SH-SY5Y (cell line): ENCODE measurements at regions not wholly inside any gene's neighbourhood (a gene's known extent, or its start where the extent isn't known, plus 50 kb on each side); places are given as distances from the start of the nearest gene placed in this dataset.

Source experiments
- GATA2 ChIP-seq: IDR thresholded peaks from 2 replicates; pipeline ENCODE4 v1.6.1; 2011; ENCODE audit warnings: mild to moderate bottlenecking, low read depth, low read length
- GATA3 ChIP-seq: IDR thresholded peaks from 2 replicates; pipeline ENCODE4 v1.6.1; 2011; ENCODE audit warnings: low read depth, mild to moderate bottlenecking, low read length, moderate library complexity

DNA sequence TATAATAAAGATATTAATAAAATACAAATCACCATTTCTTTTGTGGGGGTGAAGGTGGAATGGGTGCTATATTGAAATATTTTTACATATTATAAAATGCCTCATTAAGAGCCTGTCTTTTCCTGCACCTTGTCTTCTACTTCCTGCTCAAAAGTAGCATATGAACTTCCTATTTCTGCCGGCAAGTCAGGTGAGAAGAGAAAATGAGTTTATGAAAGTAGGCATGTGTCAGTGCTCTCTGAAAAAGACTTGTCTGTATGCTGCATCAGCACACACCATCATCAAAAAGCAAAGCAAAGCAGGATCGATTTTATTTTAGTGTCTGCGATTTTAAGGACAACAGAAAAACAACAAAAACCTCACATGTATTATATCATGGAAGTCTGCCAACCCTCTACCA lies 114.2 kb downstream of the RAP2A start:
- TF ChIP-seq GATA3: no peak
- no peak for TF ChIP-seq GATA2

DNA sequence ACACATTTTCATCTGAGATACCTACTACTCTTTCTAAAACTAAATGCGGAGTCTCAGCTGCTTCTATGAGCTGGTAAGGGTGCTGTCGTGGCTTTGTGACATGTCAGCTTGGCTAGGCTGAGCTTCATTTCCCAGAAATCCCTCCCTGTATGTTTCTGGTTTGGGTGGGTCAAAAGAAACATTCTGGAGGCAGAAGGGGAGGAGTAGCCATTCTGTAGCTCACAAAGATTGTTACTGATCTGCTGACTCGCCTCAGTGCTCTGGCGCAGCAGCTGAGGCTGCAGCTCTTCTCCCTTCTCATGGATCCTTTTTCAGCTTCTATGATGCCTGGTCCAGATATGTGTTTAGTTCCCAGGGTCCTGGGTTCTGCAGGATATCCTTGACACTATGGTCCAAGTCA lies 114.7 kb downstream of the RAP2A start:
- TF ChIP-seq GATA2 (no peak), GATA3 (no peak)

GRCh38 chr13:97549201-97549600 lies 115.2 kb downstream of the RAP2A start:
- TF ChIP-seq GATA2 (0 out of 2 replicates have a peak, but pooled peaks have one; percentile 28), GATA3 (peak; percentile 43; the same call in 1 of the 2 replicates)

DNA sequence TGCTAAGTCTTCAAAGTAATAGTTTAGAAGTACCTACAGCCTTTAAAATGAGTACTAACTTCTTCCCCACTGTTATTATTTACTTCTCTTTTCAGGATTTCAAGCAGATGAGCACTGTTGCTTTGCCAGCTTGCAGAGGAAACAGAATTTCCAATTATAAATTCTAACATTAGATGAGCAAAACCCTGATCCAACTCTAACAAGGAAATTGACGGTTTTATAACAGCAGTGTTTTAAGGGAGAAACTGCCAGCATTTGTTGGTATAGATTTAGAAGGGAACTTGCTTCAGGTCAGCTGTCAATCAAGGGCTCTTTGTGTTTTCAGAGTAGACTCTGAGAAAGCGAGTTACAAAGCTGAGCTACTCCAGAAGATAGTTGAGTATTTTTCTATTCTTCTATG lies 120.5 kb downstream of the RAP2A start:
- TF ChIP-seq GATA3 (no peak), GATA2 (no peak)

- no peak for TF ChIP-seq GATA2
- TF ChIP-seq GATA3: no peak
These were observed 121.1 kb downstream of the RAP2A start for GRCh38 chr13:97555034-97555433.

- no peak for TF ChIP-seq GATA2
- TF ChIP-seq GATA3: no peak
These were observed 125.1 kb downstream of the RAP2A start for GRCh38 chr13:97559030-97559429.

GRCh38 chr13:97559981-97560380 lies 126.0 kb downstream of the RAP2A start:
- TF ChIP-seq GATA2 (no peak), GATA3 (no peak)

GRCh38 chr13:97561182-97561581 lies 127.2 kb downstream of the RAP2A start:
- TF ChIP-seq GATA3: no peak
- TF ChIP-seq GATA2: no peak

- TF ChIP-seq GATA3 (no peak), GATA2 (no peak)
These were observed 129.0 kb downstream of the RAP2A start for GRCh38 chr13:97562962-97563361.

GRCh38 chr13:97564956-97565355 lies 131.0 kb downstream of the RAP2A start:
- no peak for TF ChIP-seq GATA2
- no peak for TF ChIP-seq GATA3

DNA sequence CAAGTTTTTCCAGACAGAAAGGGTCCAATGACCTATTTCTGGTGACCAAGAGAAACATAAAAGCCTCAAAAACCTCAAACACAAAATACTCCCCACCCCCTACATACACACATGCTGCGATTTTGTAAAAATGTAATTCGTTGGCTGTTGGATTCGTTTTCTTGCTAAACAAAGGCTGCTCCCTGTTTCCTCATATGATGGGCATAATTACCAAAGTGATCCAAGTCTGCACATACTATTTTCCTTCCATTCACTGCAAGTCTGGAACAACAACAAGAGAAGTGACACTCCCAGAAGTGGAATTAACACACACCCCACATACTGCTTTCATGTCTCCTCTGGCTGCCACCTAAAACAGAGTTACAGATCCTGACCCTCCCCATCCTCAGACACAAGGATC lies 131.9 kb downstream of the RAP2A start:
- no peak for TF ChIP-seq GATA3
- no peak for TF ChIP-seq GATA2

- no peak for TF ChIP-seq GATA3
- no peak for TF ChIP-seq GATA2
These were observed 132.9 kb downstream of the RAP2A start for GRCh38 chr13:97566907-97567306.

- TF ChIP-seq GATA3 (no peak), GATA2 (no peak)
These were observed 133.7 kb downstream of the RAP2A start for GRCh38 chr13:97567510-97568243.

DNA sequence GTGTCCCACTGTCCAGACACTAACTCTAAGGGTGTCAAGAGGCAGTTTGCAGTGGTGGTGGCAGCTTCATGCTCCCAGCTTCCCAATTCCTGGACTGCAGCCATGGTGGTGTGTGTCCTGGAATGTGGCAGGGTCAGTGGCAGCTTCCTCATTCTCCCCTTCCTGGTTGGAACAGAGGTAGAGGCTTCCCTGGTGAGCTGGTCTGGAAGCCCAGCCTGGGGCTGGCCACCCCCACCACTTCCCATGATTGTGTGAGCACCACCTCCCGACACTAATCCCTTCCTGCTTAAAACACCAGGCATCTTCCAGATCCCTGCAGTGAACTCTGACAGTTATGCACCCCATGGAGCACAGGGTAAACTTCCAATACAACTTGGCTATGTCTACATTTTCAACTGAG lies 134.9 kb downstream of the RAP2A start:
- TF ChIP-seq GATA3 (no peak), GATA2 (no peak)

DNA sequence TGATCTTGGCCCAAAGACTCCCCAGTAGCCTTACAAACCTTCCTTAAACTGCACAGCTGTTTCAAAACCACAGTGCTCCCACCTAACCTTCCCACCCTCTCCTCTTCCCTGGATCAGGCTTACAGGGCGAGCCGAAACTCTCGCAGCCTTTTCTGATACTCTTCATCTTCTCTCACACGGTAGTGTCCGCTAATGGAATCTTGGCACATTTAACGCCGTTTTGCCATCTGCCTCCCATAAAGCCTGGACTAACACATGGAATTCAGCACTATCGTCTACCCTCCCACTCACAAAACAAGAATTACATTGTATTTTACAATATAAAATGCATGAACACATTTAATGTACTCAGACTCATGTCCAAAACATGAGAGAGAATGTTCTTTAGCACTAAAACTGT lies 135.9 kb downstream of the RAP2A start:
- no peak for TF ChIP-seq GATA3
- no peak for TF ChIP-seq GATA2

DNA sequence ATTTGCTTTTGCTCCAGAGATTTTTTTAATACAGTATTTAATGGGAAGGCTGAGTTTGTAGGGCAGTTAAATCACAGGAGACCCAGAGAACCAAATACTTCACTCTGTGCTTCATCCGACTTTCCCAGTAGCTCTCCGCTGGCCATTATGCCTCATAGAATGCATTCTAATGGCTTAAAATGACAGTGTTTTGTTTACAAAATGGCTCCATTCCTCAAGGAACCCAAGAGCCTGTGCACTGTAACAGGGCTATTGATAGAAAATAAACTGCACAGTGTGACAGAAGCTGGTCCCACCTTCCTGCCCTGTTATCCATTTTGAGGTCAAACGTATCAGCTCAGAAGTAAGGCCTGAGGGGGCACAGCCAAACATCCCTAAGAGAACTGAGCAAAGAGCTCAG lies 136.5 kb downstream of the RAP2A start:
- no peak for TF ChIP-seq GATA2
- TF ChIP-seq GATA3: no peak

- TF ChIP-seq GATA2 (no peak), GATA3 (no peak)
These were observed 139.0 kb downstream of the RAP2A start for GRCh38 chr13:97573011-97573410.
